NCI-H1417 (cell line): ENCODE measurements at regions not wholly inside any gene's neighbourhood (a gene's known extent, or its start where the extent isn't known, plus 50 kb on each side); places are given as distances from the start of the nearest gene placed in this dataset.
"Not testable (repeated sequence)": the region's sequence is repeated elsewhere in the genome, so short reads cannot be mapped to it uniquely, and the experiment has no call there.

Experiments used
- DNase-seq, 3 experiments: peaks; one replicate each; lab custom pipeline; 2025; lab: John Stamatoyannopoulos, UW

- DNase-seq = no peak
Measured at GRCh38 chr15:25235391-25235790, 203.4 kb downstream of the UBE3A start.

- no peak for DNase-seq
Measured at GRCh38 chr15:25236143-25236860, 202.5 kb downstream of the UBE3A start.

- DNase-seq = no peak
Measured at GRCh38 chr15:25236861-25237155, 202.0 kb downstream of the UBE3A start.

- DNase-seq = no peak
Measured at GRCh38 chr15:25237291-25237978, 201.4 kb downstream of the UBE3A start.

- no peak for DNase-seq
Measured at GRCh38 chr15:25238126-25238525, 200.7 kb downstream of the UBE3A start.

- DNase-seq = no peak
Measured at GRCh38 chr15:25238716-25239470, 199.9 kb downstream of the UBE3A start.

- no peak for DNase-seq
Measured at GRCh38 chr15:25239471-25240345, 199.1 kb downstream of the UBE3A start.

- no peak for DNase-seq
Measured at GRCh38 chr15:25240461-25241021, 198.3 kb downstream of the UBE3A start.

- DNase-seq = no peak
Measured at GRCh38 chr15:25241241-25241801, 197.5 kb downstream of the UBE3A start.

- no peak for DNase-seq
Measured at GRCh38 chr15:25242166-25242879, 196.5 kb downstream of the UBE3A start.

- no peak for DNase-seq
Measured at GRCh38 chr15:25242957-25243799, 195.6 kb downstream of the UBE3A start.

GRCh38 chr15:25243800-25244097 is 195.1 kb downstream of the UBE3A start:
- DNase-seq = no peak

- DNase-seq = no peak
Measured at GRCh38 chr15:25244731-25245585, 193.9 kb downstream of the UBE3A start.

- no peak for DNase-seq
Measured at GRCh38 chr15:25245801-25246622, 192.8 kb downstream of the UBE3A start.

GRCh38 chr15:25246641-25247406 is 192.0 kb downstream of the UBE3A start:
- no peak for DNase-seq

GRCh38 chr15:25247407-25248038 is 191.3 kb downstream of the UBE3A start:
- no peak for DNase-seq

GRCh38 chr15:25248087-25248486 is 190.7 kb downstream of the UBE3A start:
- not testable (repeated sequence) for DNase-seq
